ENCODE measurements at regions not wholly inside any gene's neighbourhood (a gene's known extent, or its start where the extent isn't known, plus 50 kb on each side); places are given as distances from the start of the nearest gene placed in this dataset.

DNA sequence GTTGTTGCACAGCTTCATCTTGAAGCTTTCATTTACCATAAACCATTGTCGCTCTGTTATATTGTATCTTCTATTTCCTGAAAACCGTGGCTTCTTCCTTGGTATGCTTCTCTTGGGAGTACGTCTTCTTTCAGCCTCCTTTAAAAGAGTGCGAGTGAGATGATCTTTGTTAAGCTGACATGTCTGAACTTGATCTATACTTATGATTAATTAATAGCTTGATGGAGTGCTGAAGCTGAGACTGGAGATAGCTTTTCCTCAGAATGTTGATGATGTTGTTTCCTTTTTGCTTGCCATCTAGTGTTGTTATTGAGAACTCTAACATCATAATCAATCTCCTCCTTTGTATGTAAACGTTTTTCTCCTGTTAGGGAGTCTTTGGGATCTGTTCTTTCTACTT, 529.3 kb upstream of the SPRY2 start:
- DNase-seq (ENCODE audit: low read depth in 1 of 2, low spot score in 1 of 2), result no peak

DNA sequence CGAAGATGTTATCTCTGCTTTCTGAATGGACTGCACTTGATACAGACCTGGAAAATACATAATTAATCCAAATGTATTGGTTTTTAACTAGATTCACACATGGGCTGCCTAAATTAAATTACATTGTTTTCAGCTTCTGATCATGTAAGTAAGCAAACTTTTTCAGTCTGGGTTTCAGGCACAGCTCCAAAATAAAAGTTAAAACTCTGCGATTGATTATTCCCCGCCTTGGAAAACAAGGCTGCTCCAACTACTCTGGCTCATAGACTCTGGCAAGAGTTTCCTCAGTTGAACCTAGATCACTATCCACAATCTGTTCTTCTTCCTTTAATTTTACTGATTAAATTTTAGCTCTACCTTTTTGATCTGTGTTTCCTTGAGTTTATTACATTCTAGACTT, 526.0 kb upstream of the SPRY2 start:
- Histone ChIP-seq H3K27me3 (ENCODE audit: insufficient read depth, poor library complexity, severe bottlenecking) (no peaks in the 10 kb centered on the region), H3K27ac (replicated peaks) (no peak overlapping the region), H3K4me3 (replicated peaks; ENCODE audit: insufficient read depth, low read length) (no peak overlapping the region)
- no peak for TF ChIP-seq SPI1 (IDR thresholded peaks at IDR 0.05; ENCODE audit: borderline replicate concordance, low read depth)
- no peak for TF ChIP-seq GABPA (IDR thresholded peaks at IDR 0.05; ENCODE audit: low read depth)
- TF ChIP-seq POLR2AphosphoS5 (IDR thresholded peaks at IDR 0.05; ENCODE audit: low read depth), result no peak
- TF ChIP-seq, protein P1, sequence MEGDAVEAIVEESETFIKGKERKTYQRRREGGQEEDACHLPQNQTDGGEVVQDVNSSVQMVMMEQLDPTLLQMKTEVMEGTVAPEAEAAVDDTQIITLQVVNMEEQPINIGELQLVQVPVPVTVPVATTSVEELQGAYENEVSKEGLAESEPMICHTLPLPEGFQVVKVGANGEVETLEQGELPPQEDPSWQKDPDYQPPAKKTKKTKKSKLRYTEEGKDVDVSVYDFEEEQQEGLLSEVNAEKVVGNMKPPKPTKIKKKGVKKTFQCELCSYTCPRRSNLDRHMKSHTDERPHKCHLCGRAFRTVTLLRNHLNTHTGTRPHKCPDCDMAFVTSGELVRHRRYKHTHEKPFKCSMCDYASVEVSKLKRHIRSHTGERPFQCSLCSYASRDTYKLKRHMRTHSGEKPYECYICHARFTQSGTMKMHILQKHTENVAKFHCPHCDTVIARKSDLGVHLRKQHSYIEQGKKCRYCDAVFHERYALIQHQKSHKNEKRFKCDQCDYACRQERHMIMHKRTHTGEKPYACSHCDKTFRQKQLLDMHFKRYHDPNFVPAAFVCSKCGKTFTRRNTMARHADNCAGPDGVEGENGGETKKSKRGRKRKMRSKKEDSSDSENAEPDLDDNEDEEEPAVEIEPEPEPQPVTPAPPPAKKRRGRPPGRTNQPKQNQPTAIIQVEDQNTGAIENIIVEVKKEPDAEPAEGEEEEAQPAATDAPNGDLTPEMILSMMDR (IDR thresholded peaks at IDR 0.05; ENCODE audit: insufficient read depth, low read length), result no peak
- TF ChIP-seq, protein P2, sequence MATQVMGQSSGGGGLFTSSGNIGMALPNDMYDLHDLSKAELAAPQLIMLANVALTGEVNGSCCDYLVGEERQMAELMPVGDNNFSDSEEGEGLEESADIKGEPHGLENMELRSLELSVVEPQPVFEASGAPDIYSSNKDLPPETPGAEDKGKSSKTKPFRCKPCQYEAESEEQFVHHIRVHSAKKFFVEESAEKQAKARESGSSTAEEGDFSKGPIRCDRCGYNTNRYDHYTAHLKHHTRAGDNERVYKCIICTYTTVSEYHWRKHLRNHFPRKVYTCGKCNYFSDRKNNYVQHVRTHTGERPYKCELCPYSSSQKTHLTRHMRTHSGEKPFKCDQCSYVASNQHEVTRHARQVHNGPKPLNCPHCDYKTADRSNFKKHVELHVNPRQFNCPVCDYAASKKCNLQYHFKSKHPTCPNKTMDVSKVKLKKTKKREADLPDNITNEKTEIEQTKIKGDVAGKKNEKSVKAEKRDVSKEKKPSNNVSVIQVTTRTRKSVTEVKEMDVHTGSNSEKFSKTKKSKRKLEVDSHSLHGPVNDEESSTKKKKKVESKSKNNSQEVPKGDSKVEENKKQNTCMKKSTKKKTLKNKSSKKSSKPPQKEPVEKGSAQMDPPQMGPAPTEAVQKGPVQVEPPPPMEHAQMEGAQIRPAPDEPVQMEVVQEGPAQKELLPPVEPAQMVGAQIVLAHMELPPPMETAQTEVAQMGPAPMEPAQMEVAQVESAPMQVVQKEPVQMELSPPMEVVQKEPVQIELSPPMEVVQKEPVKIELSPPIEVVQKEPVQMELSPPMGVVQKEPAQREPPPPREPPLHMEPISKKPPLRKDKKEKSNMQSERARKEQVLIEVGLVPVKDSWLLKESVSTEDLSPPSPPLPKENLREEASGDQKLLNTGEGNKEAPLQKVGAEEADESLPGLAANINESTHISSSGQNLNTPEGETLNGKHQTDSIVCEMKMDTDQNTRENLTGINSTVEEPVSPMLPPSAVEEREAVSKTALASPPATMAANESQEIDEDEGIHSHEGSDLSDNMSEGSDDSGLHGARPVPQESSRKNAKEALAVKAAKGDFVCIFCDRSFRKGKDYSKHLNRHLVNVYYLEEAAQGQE (IDR thresholded peaks at IDR 0.05; ENCODE audit: insufficient replicate concordance, low read depth), result no peak
- no peak for DNase-seq (ENCODE audit: low read depth in 1 of 2, low spot score in 1 of 2)

More for the DNA sequence above, 529.3 kb upstream of the SPRY2 start:
- Histone ChIP-seq H3K27ac (replicated peaks) (no peak overlapping the region), H3K4me3 (replicated peaks; ENCODE audit: insufficient read depth, low read length) (no peak overlapping the region), H3K27me3 (ENCODE audit: insufficient read depth, poor library complexity, severe bottlenecking) (no peaks in the 10 kb centered on the region)
- TF ChIP-seq POLR2AphosphoS5 (IDR thresholded peaks at IDR 0.05; ENCODE audit: low read depth), result no peak
- no peak for TF ChIP-seq SPI1 (IDR thresholded peaks at IDR 0.05; ENCODE audit: borderline replicate concordance, low read depth)
- TF ChIP-seq GABPA (IDR thresholded peaks at IDR 0.05; ENCODE audit: low read depth), result no peak
- TF ChIP-seq, protein P2 (IDR thresholded peaks at IDR 0.05; ENCODE audit: insufficient replicate concordance, low read depth), result no peak
- TF ChIP-seq, protein P1 (IDR thresholded peaks at IDR 0.05; ENCODE audit: insufficient read depth, low read length), result no peak

DNA sequence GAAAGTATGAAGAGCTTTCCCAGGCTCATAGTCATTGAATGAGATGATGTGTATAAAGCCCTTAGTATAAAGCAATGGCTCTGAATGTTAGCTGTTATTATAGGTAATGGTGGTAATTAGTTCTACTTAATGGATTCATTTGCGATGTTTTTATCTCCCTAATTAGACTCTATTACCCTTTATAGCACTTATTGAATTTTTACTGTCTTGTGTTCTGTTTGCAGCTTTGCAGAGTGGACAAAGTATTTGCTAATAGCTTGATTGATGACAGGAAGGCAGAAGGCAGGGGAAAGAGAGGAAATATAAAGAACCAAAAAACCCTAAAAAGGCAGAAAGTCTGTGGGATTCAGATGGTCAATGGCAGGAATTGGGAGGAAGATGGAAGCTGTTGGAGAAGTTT, 524.4 kb upstream of the SPRY2 start:
- TF ChIP-seq, protein P1 (IDR thresholded peaks at IDR 0.05; ENCODE audit: insufficient read depth, low read length), result no peak
- Histone ChIP-seq H3K27ac (replicated peaks) (no peak overlapping the region), H3K27me3 (ENCODE audit: insufficient read depth, poor library complexity, severe bottlenecking) (no peaks in the 10 kb centered on the region), H3K4me3 (replicated peaks; ENCODE audit: insufficient read depth, low read length) (no peak overlapping the region)
- no peak for DNase-seq (ENCODE audit: low read depth in 1 of 2, low spot score in 1 of 2)

DNA sequence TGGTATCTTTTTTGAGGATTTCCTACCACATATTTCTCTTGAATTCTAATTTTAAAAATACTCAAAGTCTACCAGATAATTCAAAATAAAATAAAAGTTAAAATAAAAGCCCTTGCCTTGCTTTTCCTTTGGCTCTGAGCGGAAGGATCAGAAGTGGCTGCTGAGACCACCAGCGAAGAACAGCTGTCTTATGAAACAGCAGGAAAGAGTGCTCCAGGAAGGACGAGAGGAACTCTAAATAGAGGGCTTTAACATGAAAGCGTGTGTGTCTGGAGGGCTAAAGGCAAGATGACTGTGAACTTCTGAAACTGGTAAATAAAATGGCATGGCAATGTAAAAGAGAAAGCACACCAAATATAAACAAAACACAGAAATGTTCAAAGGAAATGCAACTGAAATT, 521.5 kb upstream of the SPRY2 start:
- Histone ChIP-seq H3K27me3 (ENCODE audit: insufficient read depth, poor library complexity, severe bottlenecking) (no peaks in the 10 kb centered on the region), H3K4me3 (replicated peaks; ENCODE audit: insufficient read depth, low read length) (no peak overlapping the region), H3K27ac (replicated peaks) (no peak overlapping the region)
- DNase-seq (ENCODE audit: low read depth in 1 of 2, low spot score in 1 of 2), result no peak
- no peak for TF ChIP-seq POLR2AphosphoS5 (IDR thresholded peaks at IDR 0.05; ENCODE audit: low read depth)

All from HL-60 (cell line).